ENCODE measurements at regions not wholly inside any gene's neighbourhood (a gene's known extent, or its start where the extent isn't known, plus 50 kb on each side); places are given as distances from the start of the nearest gene placed in this dataset.
A peak's percentile ranks its signal among the peaks of the same experiment; 100 is the strongest.

GRCh38 chr1:209382231-209383100 is 201.0 kb upstream of the CAMK1G start:
- ATAC-seq (ENCODE audit: low read depth) (no peak), DNase-seq (ENCODE audit: low spot score) (no peak)
- H3K9me3 ChIP-seq (ENCODE audit: severe bottlenecking) = no peaks in the 10 kb centered on the region
- no peaks in the 10 kb centered on the region for H3K36me3 ChIP-seq (ENCODE audit: low read depth)
- H3K4me3 ChIP-seq (ENCODE audit: severe bottlenecking) = no peak overlapping the region
- H3K27ac ChIP-seq (ENCODE audit: poor library complexity, severe bottlenecking) = peak overlapping the region; percentile 97
- TF ChIP-seq, protein P1, sequence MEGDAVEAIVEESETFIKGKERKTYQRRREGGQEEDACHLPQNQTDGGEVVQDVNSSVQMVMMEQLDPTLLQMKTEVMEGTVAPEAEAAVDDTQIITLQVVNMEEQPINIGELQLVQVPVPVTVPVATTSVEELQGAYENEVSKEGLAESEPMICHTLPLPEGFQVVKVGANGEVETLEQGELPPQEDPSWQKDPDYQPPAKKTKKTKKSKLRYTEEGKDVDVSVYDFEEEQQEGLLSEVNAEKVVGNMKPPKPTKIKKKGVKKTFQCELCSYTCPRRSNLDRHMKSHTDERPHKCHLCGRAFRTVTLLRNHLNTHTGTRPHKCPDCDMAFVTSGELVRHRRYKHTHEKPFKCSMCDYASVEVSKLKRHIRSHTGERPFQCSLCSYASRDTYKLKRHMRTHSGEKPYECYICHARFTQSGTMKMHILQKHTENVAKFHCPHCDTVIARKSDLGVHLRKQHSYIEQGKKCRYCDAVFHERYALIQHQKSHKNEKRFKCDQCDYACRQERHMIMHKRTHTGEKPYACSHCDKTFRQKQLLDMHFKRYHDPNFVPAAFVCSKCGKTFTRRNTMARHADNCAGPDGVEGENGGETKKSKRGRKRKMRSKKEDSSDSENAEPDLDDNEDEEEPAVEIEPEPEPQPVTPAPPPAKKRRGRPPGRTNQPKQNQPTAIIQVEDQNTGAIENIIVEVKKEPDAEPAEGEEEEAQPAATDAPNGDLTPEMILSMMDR (IDR thresholded peaks at IDR 0.05; ENCODE audit: poor library complexity, severe bottlenecking) = no peak
- H3K27me3 ChIP-seq (ENCODE audit: insufficient read depth, poor library complexity, severe bottlenecking) = no peaks in the 10 kb centered on the region
- H3K4me1 ChIP-seq (ENCODE audit: insufficient read depth, poor library complexity, severe bottlenecking) = peaks cover 51% of the 10 kb centered on the region

DNA sequence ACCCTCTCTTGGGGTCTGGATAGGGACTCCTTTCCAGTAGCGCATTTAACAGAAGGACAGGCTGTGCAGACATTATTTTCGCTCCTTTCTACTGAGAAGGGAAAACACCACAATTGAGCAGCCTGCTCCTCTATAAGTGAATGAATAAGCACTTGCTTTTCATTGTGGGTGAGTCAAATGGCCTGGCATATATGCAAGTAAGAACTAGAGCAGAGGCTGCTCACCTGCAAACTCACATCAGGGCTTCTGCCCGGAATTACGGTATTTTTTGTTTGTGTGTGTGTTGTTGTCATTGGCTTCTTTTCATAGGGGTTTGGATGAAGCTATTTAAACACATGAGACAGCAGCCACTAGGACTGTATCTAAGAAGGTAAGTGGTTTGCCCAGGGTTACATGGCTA is 200.1 kb upstream of the CAMK1G start:
- Histone ChIP-seq H3K27ac (ENCODE audit: poor library complexity, severe bottlenecking) (peak overlapping the region; percentile 97), H3K9me3 (ENCODE audit: severe bottlenecking) (no peaks in the 10 kb centered on the region), H3K4me1 (ENCODE audit: insufficient read depth, poor library complexity, severe bottlenecking) (peaks cover 60% of the 10 kb centered on the region), H3K36me3 (ENCODE audit: low read depth) (no peaks in the 10 kb centered on the region), H3K4me3 (ENCODE audit: severe bottlenecking) (no peak overlapping the region), H3K27me3 (ENCODE audit: insufficient read depth, poor library complexity, severe bottlenecking) (no peaks in the 10 kb centered on the region)
- ATAC-seq (ENCODE audit: low read depth) = peak; percentile 71
- TF ChIP-seq, protein P1 (IDR thresholded peaks at IDR 0.05; ENCODE audit: poor library complexity, severe bottlenecking) = no peak
- no peak for DNase-seq (ENCODE audit: low spot score)

GRCh38 chr1:209383907-209384709 is 199.4 kb upstream of the CAMK1G start:
- Histone ChIP-seq H3K4me3 (ENCODE audit: severe bottlenecking) (no peak overlapping the region), H3K27ac (ENCODE audit: poor library complexity, severe bottlenecking) (peak overlapping the region; percentile 97), H3K36me3 (ENCODE audit: low read depth) (no peaks in the 10 kb centered on the region), H3K9me3 (ENCODE audit: severe bottlenecking) (no peaks in the 10 kb centered on the region), H3K4me1 (ENCODE audit: insufficient read depth, poor library complexity, severe bottlenecking) (peaks cover 67% of the 10 kb centered on the region), H3K27me3 (ENCODE audit: insufficient read depth, poor library complexity, severe bottlenecking) (no peaks in the 10 kb centered on the region)
- DNase-seq (ENCODE audit: low spot score) (no peak), ATAC-seq (ENCODE audit: low read depth) (peak; percentile 70)
- TF ChIP-seq, protein P1 (IDR thresholded peaks at IDR 0.05; ENCODE audit: poor library complexity, severe bottlenecking) = no peak

- Histone ChIP-seq H3K27ac (ENCODE audit: poor library complexity, severe bottlenecking) (peak overlapping the region; percentile 97), H3K4me3 (ENCODE audit: severe bottlenecking) (no peak overlapping the region), H3K4me1 (ENCODE audit: insufficient read depth, poor library complexity, severe bottlenecking) (peaks cover 74% of the 10 kb centered on the region), H3K9me3 (ENCODE audit: severe bottlenecking) (no peaks in the 10 kb centered on the region), H3K36me3 (ENCODE audit: low read depth) (no peaks in the 10 kb centered on the region), H3K27me3 (ENCODE audit: insufficient read depth, poor library complexity, severe bottlenecking) (no peaks in the 10 kb centered on the region)
- ATAC-seq (ENCODE audit: low read depth) (no peak; the same call in 2 of the 3 replicates), DNase-seq (ENCODE audit: low spot score) (no peak)
- TF ChIP-seq, protein P1 (IDR thresholded peaks at IDR 0.05; ENCODE audit: poor library complexity, severe bottlenecking) = no peak
These were observed 198.6 kb upstream of the CAMK1G start for GRCh38 chr1:209384710-209385550.

Data from RWPE2 (cell line).